ENCODE measurements at regions not wholly inside any gene's neighbourhood (a gene's known extent, or its start where the extent isn't known, plus 50 kb on each side); places are given as distances from the start of the nearest gene placed in this dataset.
"Not testable (repeated sequence)": the region's sequence is repeated elsewhere in the genome, so short reads cannot be mapped to it uniquely, and the experiment has no call there.

- DNase-seq, result no peak
Measured at GRCh38 chr5:162209005-162209605, 141.5 kb downstream of the GABRG2 start.

GRCh38 chr5:162214551-162214950, 147.0 kb downstream of the GABRG2 start:
- no peak for DNase-seq

- no peak for DNase-seq
Measured at GRCh38 chr5:162217037-162217436, 149.5 kb downstream of the GABRG2 start.

- DNase-seq, result no peak
Measured at GRCh38 chr5:162221910-162222309, 154.3 kb downstream of the GABRG2 start.

- DNase-seq, result no peak
Measured at GRCh38 chr5:162227075-162227474, 159.5 kb downstream of the GABRG2 start.

- no peak for DNase-seq
Measured at GRCh38 chr5:162230348-162230747, 162.8 kb downstream of the GABRG2 start.

- no peak for DNase-seq
Measured at GRCh38 chr5:162231522-162231921, 163.9 kb downstream of the GABRG2 start.

- no peak for DNase-seq
Measured at GRCh38 chr5:162240734-162241133, 173.2 kb downstream of the GABRG2 start.

- no peak for DNase-seq
Measured at GRCh38 chr5:162242416-162242815, 174.8 kb downstream of the GABRG2 start.

- no peak for DNase-seq
Measured at GRCh38 chr5:162243651-162244050, 176.1 kb downstream of the GABRG2 start.

- no peak for DNase-seq
Measured at GRCh38 chr5:162248107-162248713, 180.6 kb downstream of the GABRG2 start.

GRCh38 chr5:162256711-162257110, 189.1 kb downstream of the GABRG2 start:
- DNase-seq, result no peak

- DNase-seq, result no peak
Measured at GRCh38 chr5:162268694-162269481, 201.3 kb downstream of the GABRG2 start.

- DNase-seq, result no peak
Measured at GRCh38 chr5:162272417-162272816, 204.8 kb downstream of the GABRG2 start.

- no peak for DNase-seq
Measured at GRCh38 chr5:162274679-162275078, 207.1 kb downstream of the GABRG2 start.

GRCh38 chr5:162275387-162275786, 207.8 kb downstream of the GABRG2 start:
- not testable (repeated sequence) for DNase-seq

GRCh38 chr5:162282191-162282590, 214.6 kb downstream of the GABRG2 start:
- no peak for DNase-seq

- DNase-seq, result no peak
Measured at GRCh38 chr5:162283609-162284008, 216.0 kb downstream of the GABRG2 start.

- no peak for DNase-seq
Measured at GRCh38 chr5:162288647-162289296, 221.2 kb downstream of the GABRG2 start.

- DNase-seq, result no peak
Measured at GRCh38 chr5:162289489-162289888, 221.9 kb downstream of the GABRG2 start.

GRCh38 chr5:162299793-162300192, 232.2 kb downstream of the GABRG2 start:
- DNase-seq, result no peak

- no peak for DNase-seq
Measured at GRCh38 chr5:162301356-162301755, 233.8 kb downstream of the GABRG2 start.

GRCh38 chr5:162323466-162323865, 255.9 kb downstream of the GABRG2 start:
- DNase-seq, result no peak

- no peak for DNase-seq
Measured at GRCh38 chr5:162324328-162324727, 256.8 kb downstream of the GABRG2 start.

Data from activated naive CD4-positive, alpha-beta T cell (primary cell).